Stimulated activated CD4-positive, alpha-beta T cell treated with anti-CD3 and anti-CD28 coated beads, Interleukin-1b, Interleukin-23, amount 100 ng/mL, for 4 hours (primary cell): ENCODE measurements at regions not wholly inside any gene's neighbourhood (a gene's known extent, or its start where the extent isn't known, plus 50 kb on each side); places are given as distances from the start of the nearest gene placed in this dataset.

ENCODE experiments used
- DNase-seq, 2 donors: peaks; one replicate each; pipeline ENCODE4 v3.0.0-alpha.2; 2020; ENCODE audit warnings: low read depth in 2 of 2

- DNase-seq = no peak
Observed at GRCh38 chr7:117929237-117929636, 56.0 kb upstream of the CTTNBP2 start.

- no peak for DNase-seq
Observed at GRCh38 chr7:117931314-117931713, 58.1 kb upstream of the CTTNBP2 start.

GRCh38 chr7:117937049-117937752 lies 64.0 kb upstream of the CTTNBP2 start:
- DNase-seq = no peak

GRCh38 chr7:117937753-117938483 lies 64.7 kb upstream of the CTTNBP2 start:
- DNase-seq = no peak

- DNase-seq = no peak
Observed at GRCh38 chr7:117941138-117941810, 68.0 kb upstream of the CTTNBP2 start.

- DNase-seq = no peak
Observed at GRCh38 chr7:117942780-117943179, 69.5 kb upstream of the CTTNBP2 start.

GRCh38 chr7:117944886-117945285 lies 71.6 kb upstream of the CTTNBP2 start:
- no peak for DNase-seq

- no peak for DNase-seq
Observed at GRCh38 chr7:117946151-117946633, 73.0 kb upstream of the CTTNBP2 start.

GRCh38 chr7:117949232-117949631 lies 76.0 kb upstream of the CTTNBP2 start:
- no peak for DNase-seq

GRCh38 chr7:117950601-117951260 lies 77.5 kb upstream of the CTTNBP2 start:
- DNase-seq = no peak

GRCh38 chr7:117951285-117951684 lies 78.0 kb upstream of the CTTNBP2 start:
- no peak for DNase-seq

- DNase-seq = no peak
Observed at GRCh38 chr7:117951691-117952280, 78.5 kb upstream of the CTTNBP2 start.

GRCh38 chr7:117955046-117955445 lies 81.8 kb upstream of the CTTNBP2 start:
- no peak for DNase-seq

- DNase-seq = no peak
Observed at GRCh38 chr7:117960351-117960750, 87.1 kb upstream of the CTTNBP2 start.

- no peak for DNase-seq
Observed at GRCh38 chr7:117961235-117961634, 88.0 kb upstream of the CTTNBP2 start.

- no peak for DNase-seq
Observed at GRCh38 chr7:117962366-117962994, 89.2 kb upstream of the CTTNBP2 start.

GRCh38 chr7:117963264-117964197 lies 90.3 kb upstream of the CTTNBP2 start:
- no peak for DNase-seq

- no peak for DNase-seq
Observed at GRCh38 chr7:117970801-117971200, 97.6 kb upstream of the CTTNBP2 start.

- no peak for DNase-seq
Observed at GRCh38 chr7:117971556-117972244, 98.5 kb upstream of the CTTNBP2 start.

GRCh38 chr7:117972606-117973005 lies 99.4 kb upstream of the CTTNBP2 start:
- DNase-seq = no peak
